ENCODE measurements at regions not wholly inside any gene's neighbourhood (a gene's known extent, or its start where the extent isn't known, plus 50 kb on each side); places are given as distances from the start of the nearest gene placed in this dataset.

GRCh38 chr4:164648849-164649212 lies 105.1 kb upstream of the SMIM31 start:
- TF ChIP-seq CTCF (IDR thresholded peaks at IDR 0.05; ENCODE audit: poor library complexity, severe bottlenecking), result no peak
- no peak for TF ChIP-seq EP300 (conservative IDR thresholded peaks at IDR 0.05; ENCODE audit: poor library complexity, severe bottlenecking)
- TF ChIP-seq EZH2 (IDR thresholded peaks at IDR 0.05; ENCODE audit: borderline replicate concordance, insufficient read depth, low read length, poor library complexity, severe bottlenecking), result no peak
- no peak for TF ChIP-seq POLR2AphosphoS5 (IDR thresholded peaks at IDR 0.05)
- TF ChIP-seq, protein P1, sequence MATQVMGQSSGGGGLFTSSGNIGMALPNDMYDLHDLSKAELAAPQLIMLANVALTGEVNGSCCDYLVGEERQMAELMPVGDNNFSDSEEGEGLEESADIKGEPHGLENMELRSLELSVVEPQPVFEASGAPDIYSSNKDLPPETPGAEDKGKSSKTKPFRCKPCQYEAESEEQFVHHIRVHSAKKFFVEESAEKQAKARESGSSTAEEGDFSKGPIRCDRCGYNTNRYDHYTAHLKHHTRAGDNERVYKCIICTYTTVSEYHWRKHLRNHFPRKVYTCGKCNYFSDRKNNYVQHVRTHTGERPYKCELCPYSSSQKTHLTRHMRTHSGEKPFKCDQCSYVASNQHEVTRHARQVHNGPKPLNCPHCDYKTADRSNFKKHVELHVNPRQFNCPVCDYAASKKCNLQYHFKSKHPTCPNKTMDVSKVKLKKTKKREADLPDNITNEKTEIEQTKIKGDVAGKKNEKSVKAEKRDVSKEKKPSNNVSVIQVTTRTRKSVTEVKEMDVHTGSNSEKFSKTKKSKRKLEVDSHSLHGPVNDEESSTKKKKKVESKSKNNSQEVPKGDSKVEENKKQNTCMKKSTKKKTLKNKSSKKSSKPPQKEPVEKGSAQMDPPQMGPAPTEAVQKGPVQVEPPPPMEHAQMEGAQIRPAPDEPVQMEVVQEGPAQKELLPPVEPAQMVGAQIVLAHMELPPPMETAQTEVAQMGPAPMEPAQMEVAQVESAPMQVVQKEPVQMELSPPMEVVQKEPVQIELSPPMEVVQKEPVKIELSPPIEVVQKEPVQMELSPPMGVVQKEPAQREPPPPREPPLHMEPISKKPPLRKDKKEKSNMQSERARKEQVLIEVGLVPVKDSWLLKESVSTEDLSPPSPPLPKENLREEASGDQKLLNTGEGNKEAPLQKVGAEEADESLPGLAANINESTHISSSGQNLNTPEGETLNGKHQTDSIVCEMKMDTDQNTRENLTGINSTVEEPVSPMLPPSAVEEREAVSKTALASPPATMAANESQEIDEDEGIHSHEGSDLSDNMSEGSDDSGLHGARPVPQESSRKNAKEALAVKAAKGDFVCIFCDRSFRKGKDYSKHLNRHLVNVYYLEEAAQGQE (IDR thresholded peaks at IDR 0.05; ENCODE audit: borderline replicate concordance), result no peak
